Right cardiac atrium (tissue), 5 donors: ENCODE measurements at regions not wholly inside any gene's neighbourhood (a gene's known extent, or its start where the extent isn't known, plus 50 kb on each side); places are given as distances from the start of the nearest gene placed in this dataset.
"Not testable (repeated sequence)": the region's sequence is repeated elsewhere in the genome, so short reads cannot be mapped to it uniquely, and the experiment has no call there.

Experiments
- ATAC-seq, 2 donors: fragments of 200-7000 bp; cut with Tn5 transposase; one replicate each; pipeline versions ENCODE4 v1.8.0 to v1.9.1; 2020; ENCODE audit warnings: moderate library complexity in 2 of 2, mild to moderate bottlenecking in 1 of 2
- DNase-seq, 3 donors: peaks; one replicate each; pipeline ENCODE4 v3.0.0-alpha.2; 2020
- H3K27ac ChIP-seq: one replicate; pipeline ENCODE4 v1.5.1; 2013; ENCODE audit warnings: mild to moderate bottlenecking, low read length, control low read depth, moderate library complexity
- H3K27me3 ChIP-seq: one replicate; pipeline ENCODE4 v1.6.1; 2013; ENCODE audit not compliant: control insufficient read depth, insufficient read depth
- H3K4me1 ChIP-seq: one replicate; pipeline ENCODE4 v1.6.1; 2013; ENCODE audit warnings: low read length; ENCODE audit not compliant: control insufficient read depth, insufficient read depth
- H3K4me3 ChIP-seq: one replicate; pipeline ENCODE4 v1.5.1; 2013; ENCODE audit warnings: low read length, control low read depth
- H3K9me3 ChIP-seq: one replicate; pipeline ENCODE4 v1.6.1; 2013; ENCODE audit warnings: low read length; ENCODE audit not compliant: control insufficient read depth
- WGBS: extraction: QIAGEN DNeasy Blood & Tissue Kit; methylation state at CpG from one replicate; pipeline ENCODE4 v1.1.7; 2013; 5-methylcytosine and 5-hydroxymethylcytosine counted together
- intact Hi-C, 4 donors: fragments of 100-400 bp; cut with DNase I; formaldehyde crosslinking; loops; one replicate each; pipeline versions ENCODE4 v1.11.0 to v1.14.0; 2022 to 2023
- donor health status: healthy with polysubstance abuse.
- donor health status: DM: no; HTN: yes; CAD: no.
- donor health status: DM: no; HTN: no; CAD: no.
- donor health status: DM: no; HTN: yes; CAD: no; lungs with severe emphysema.
- donor health status: DM: yes; HTN: yes; CAD: no.

GRCh38 chr13:58706421-58706820 is 1074.9 kb downstream of the PCDH17 start:
- no peaks in the 10 kb centered on the region for H3K4me1 ChIP-seq
- H3K27ac ChIP-seq: no peak overlapping the region
- WGBS: 67% methylated on average over 2 of the region's 2 CpGs
- no peak overlapping the region for H3K4me3 ChIP-seq
- intact Hi-C loops: no loop called here
- ATAC-seq: no peak
- H3K9me3 ChIP-seq: no peaks in the 10 kb centered on the region
- DNase-seq: no peak
- no peaks in the 10 kb centered on the region for H3K27me3 ChIP-seq

GRCh38 chr13:58712191-58712590 is 1080.6 kb downstream of the PCDH17 start:
- no peaks in the 10 kb centered on the region for H3K4me1 ChIP-seq
- no peaks in the 10 kb centered on the region for H3K27me3 ChIP-seq
- intact Hi-C loops: no loop called here
- 88% methylated on average over 8 of the region's 8 CpGs for WGBS
- ATAC-seq (no peak), DNase-seq (no peak)
- H3K4me3 ChIP-seq: no peak overlapping the region
- no peak overlapping the region for H3K27ac ChIP-seq
- H3K9me3 ChIP-seq: no peaks in the 10 kb centered on the region

GRCh38 chr13:58714016-58714415 is 1082.5 kb downstream of the PCDH17 start:
- WGBS: 95% methylated on average over 23 of the region's 25 CpGs
- H3K4me3 ChIP-seq, H3K27me3 ChIP-seq, intact Hi-C loops, DNase-seq, H3K9me3 ChIP-seq, H3K4me1 ChIP-seq, H3K27ac ChIP-seq, ATAC-seq: not testable (repeated sequence)

GRCh38 chr13:58721273-58721672 is 1089.7 kb downstream of the PCDH17 start:
- 99% methylated on average over 1 of the region's 1 CpG for WGBS
- no peaks in the 10 kb centered on the region for H3K4me1 ChIP-seq
- no peak overlapping the region for H3K27ac ChIP-seq
- no peak overlapping the region for H3K4me3 ChIP-seq
- ATAC-seq (no peak), DNase-seq (no peak)
- H3K27me3 ChIP-seq: no peaks in the 10 kb centered on the region
- intact Hi-C loops: no loop called here
- no peaks in the 10 kb centered on the region for H3K9me3 ChIP-seq

GRCh38 chr13:58728126-58728525 is 1096.6 kb downstream of the PCDH17 start:
- H3K4me1 ChIP-seq: no peaks in the 10 kb centered on the region
- WGBS: 59% methylated on average over 3 of the region's 3 CpGs
- H3K9me3 ChIP-seq: no peaks in the 10 kb centered on the region
- no peak for ATAC-seq
- no peak overlapping the region for H3K27ac ChIP-seq
- no peak for DNase-seq
- no peaks in the 10 kb centered on the region for H3K27me3 ChIP-seq
- no peak overlapping the region for H3K4me3 ChIP-seq
- intact Hi-C loops: no loop called here

- ATAC-seq (no peak), DNase-seq (no peak)
- intact Hi-C loops: no loop called here
- Histone ChIP-seq H3K9me3 (no peaks in the 10 kb centered on the region), H3K4me3 (no peak overlapping the region), H3K27ac (no peak overlapping the region), H3K4me1 (no peaks in the 10 kb centered on the region), H3K27me3 (no peaks in the 10 kb centered on the region)
- 48% methylated on average over 1 of the region's 1 CpG for WGBS
These were observed 1097.8 kb downstream of the PCDH17 start for GRCh38 chr13:58729361-58729760.

- DNase-seq (no peak), ATAC-seq (no peak)
- Histone ChIP-seq H3K27ac (no peak overlapping the region), H3K9me3 (no peaks in the 10 kb centered on the region), H3K27me3 (no peaks in the 10 kb centered on the region), H3K4me3 (no peak overlapping the region), H3K4me1 (no peaks in the 10 kb centered on the region)
- intact Hi-C loops: no loop called here
- WGBS: 93% methylated on average over 1 of the region's 1 CpG
These were observed 1113.1 kb downstream of the PCDH17 start for GRCh38 chr13:58744686-58745085.

GRCh38 chr13:58767566-58767965 is 1136.0 kb downstream of the PCDH17 start:
- Histone ChIP-seq H3K9me3 (no peaks in the 10 kb centered on the region), H3K27ac (no peak overlapping the region), H3K4me3 (no peak overlapping the region), H3K27me3 (no peaks in the 10 kb centered on the region), H3K4me1 (peaks cover 2% of the 10 kb centered on the region)
- no peak for DNase-seq
- intact Hi-C loops: no loop called here
- no peak for ATAC-seq
- WGBS: 17% methylated on average over 2 of the region's 2 CpGs

- Histone ChIP-seq H3K27me3 (no peaks in the 10 kb centered on the region), H3K4me1 (no peaks in the 10 kb centered on the region), H3K4me3 (no peak overlapping the region), H3K9me3 (no peaks in the 10 kb centered on the region), H3K27ac (no peak overlapping the region)
- WGBS: 95% methylated on average over 25 of the region's 25 CpGs
- intact Hi-C loops: no loop called here
- ATAC-seq (no peak), DNase-seq (no peak)
These were observed 1141.8 kb downstream of the PCDH17 start for GRCh38 chr13:58773280-58773859.

GRCh38 chr13:58782736-58783135 is 1151.2 kb downstream of the PCDH17 start:
- no peak overlapping the region for H3K27ac ChIP-seq
- H3K27me3 ChIP-seq: no peaks in the 10 kb centered on the region
- H3K4me3 ChIP-seq: no peak overlapping the region
- no peak for ATAC-seq
- DNase-seq: no peak
- H3K4me1 ChIP-seq: no peaks in the 10 kb centered on the region
- WGBS: 97% methylated on average over 1 of the region's 1 CpG
- intact Hi-C loops: no loop called here
- H3K9me3 ChIP-seq: no peaks in the 10 kb centered on the region

- H3K9me3 ChIP-seq: no peaks in the 10 kb centered on the region
- no peaks in the 10 kb centered on the region for H3K27me3 ChIP-seq
- H3K4me1 ChIP-seq: no peaks in the 10 kb centered on the region
- DNase-seq: no peak
- peak; percentile 79 to 84 for ATAC-seq
- no peak overlapping the region for H3K4me3 ChIP-seq
- 50% methylated on average over 2 of the region's 2 CpGs for WGBS
- H3K27ac ChIP-seq: no peak overlapping the region
- intact Hi-C loops: no loop called here
These were observed 1161.3 kb downstream of the PCDH17 start for GRCh38 chr13:58792854-58793253.

GRCh38 chr13:58795715-58796114 is 1164.2 kb downstream of the PCDH17 start:
- Histone ChIP-seq H3K27me3 (no peaks in the 10 kb centered on the region), H3K9me3 (no peaks in the 10 kb centered on the region), H3K4me1 (no peaks in the 10 kb centered on the region), H3K4me3 (no peak overlapping the region), H3K27ac (no peak overlapping the region)
- DNase-seq: no peak
- intact Hi-C loops: no loop called here
- 69% methylated on average over 2 of the region's 2 CpGs for WGBS
- no peak for ATAC-seq
